Panc1 (cell line): ENCODE measurements at regions not wholly inside any gene's neighbourhood (a gene's known extent, or its start where the extent isn't known, plus 50 kb on each side); places are given as distances from the start of the nearest gene placed in this dataset.

Experiments used
- ATAC-seq: fragments of 200-7000 bp; cut with Tn5 transposase; 2 replicates; pipeline ENCODE4 v1.9.1; 2020; ENCODE audit warnings: mild to moderate bottlenecking, moderate library complexity
- BruUV-seq: library from RNA; stranded (reverse); fragments of 400-500 nt; replicated peaks from 2 replicates; lab custom pipeline; 2021; lab: Mats Ljungman, UMichigan
- CTCF ChIA-PET: fragments of 300-600 bp; sonication (Branson Sonifier 250); formaldehyde crosslinking; loops from one replicate; lab custom pipeline; 2022; ENCODE audit warnings: antibody characterized with exemption; lab: Charles Lee
- POLR2A ChIA-PET: fragments of 300-600 bp; sonication (Branson Sonifier 250); formaldehyde crosslinking; loops from one replicate; lab custom pipeline; 2022; ENCODE audit warnings: antibody characterized with exemption; lab: Charles Lee
- DNase-seq: peaks from one replicate; pipeline ENCODE4 v3.0.0-alpha.2; 2010; ENCODE audit warnings: low read depth, low spot score
- H3K27ac ChIP-seq: 2 replicates; pipeline ENCODE4 v1.5.1; 2011; ENCODE audit warnings: mild to moderate bottlenecking, low read length, inconsistent platforms
- H3K27me3 ChIP-seq: fragments of 200-500 bp; sonication (Bioruptor generic); 2 replicates; pipeline ENCODE4 v1.6.0; 2014; ENCODE audit warnings: low read length, inconsistent platforms; ENCODE audit not compliant: control insufficient read depth, insufficient read depth
- H3K36me3 ChIP-seq: fragments of 200-500 bp; sonication (Bioruptor generic); 2 replicates; pipeline ENCODE4 v1.5.1; 2014; ENCODE audit warnings: inconsistent platforms, mild to moderate bottlenecking, low read length, moderate library complexity; ENCODE audit not compliant: control insufficient read depth, insufficient read depth
- H3K4me1 ChIP-seq: 2 replicates; pipeline ENCODE4 v1.5.1; 2011; ENCODE audit warnings: inconsistent platforms, mild to moderate bottlenecking, low read length, moderate library complexity; ENCODE audit not compliant: control insufficient read depth, insufficient read depth
- H3K4me3 ChIP-seq, 2 experiments: 2 replicates each; pipeline ENCODE4 v1.5.1; 2011 to 2012; ENCODE audit warnings: low read depth in 2 of 2, low read length in 2 of 2, mild to moderate bottlenecking in 2 of 2, inconsistent platforms in 1 of 2, moderate library complexity in 1 of 2
- H3K9me3 ChIP-seq: fragments of 200-500 bp; sonication (Bioruptor generic); 2 replicates; pipeline ENCODE4 v1.5.1; 2014; ENCODE audit warnings: low read depth, mild to moderate bottlenecking, inconsistent platforms, low read length, moderate library complexity; ENCODE audit not compliant: control insufficient read depth, insufficient read depth
- POLR2AphosphoS5 ChIP-seq: IDR thresholded peaks from 2 replicates; pipeline ENCODE4 v1.6.1; 2012; ENCODE audit warnings: mild to moderate bottlenecking, low read depth, low read length, moderate library complexity
- SIN3A ChIP-seq: IDR thresholded peaks from 2 replicates; pipeline ENCODE4 v1.6.1; 2012; ENCODE audit warnings: low read depth, mild to moderate bottlenecking, low read length, moderate library complexity, borderline replicate concordance; ENCODE audit not compliant: insufficient read depth
- TCF7L2 ChIP-seq: IDR thresholded peaks from 2 replicates; pipeline ENCODE4 v1.6.1; 2011; ENCODE audit warnings: mild to moderate bottlenecking, low read depth, low read length, inconsistent platforms
- in situ Hi-C: cut with HindIII; loops from 2 replicates; pipeline ENCODE4 v1.10.0; 2016; ENCODE audit warnings: low sequenced_read_pairs, low pct_unique_long_range_greater_than_20kb
- intact Hi-C: fragments of 100-400 bp; cut with micrococcal nuclease; formaldehyde crosslinking; loops from one replicate; pipeline ENCODE4 v1.10.0; 2022; ENCODE audit not compliant: unreplicated experiment
- TF ChIP-seq, protein P1 (sequence below), 2 experiments: IDR thresholded peaks; 2 replicates each; pipeline ENCODE4 v1.6.1; 2011 to 2012; ENCODE audit warnings: low read depth in 2 of 2, control low read depth in 1 of 2, low read length in 1 of 2, mild to moderate bottlenecking in 1 of 2, moderate library complexity in 1 of 2; ENCODE audit not compliant: insufficient read depth in 1 of 2
- TF ChIP-seq, protein P2 (sequence below): fragments of 450-650 bp; IDR thresholded peaks from 2 replicates; pipeline ENCODE4 v1.5.1; 2017; ENCODE audit warnings: mild to moderate bottlenecking

DNA sequence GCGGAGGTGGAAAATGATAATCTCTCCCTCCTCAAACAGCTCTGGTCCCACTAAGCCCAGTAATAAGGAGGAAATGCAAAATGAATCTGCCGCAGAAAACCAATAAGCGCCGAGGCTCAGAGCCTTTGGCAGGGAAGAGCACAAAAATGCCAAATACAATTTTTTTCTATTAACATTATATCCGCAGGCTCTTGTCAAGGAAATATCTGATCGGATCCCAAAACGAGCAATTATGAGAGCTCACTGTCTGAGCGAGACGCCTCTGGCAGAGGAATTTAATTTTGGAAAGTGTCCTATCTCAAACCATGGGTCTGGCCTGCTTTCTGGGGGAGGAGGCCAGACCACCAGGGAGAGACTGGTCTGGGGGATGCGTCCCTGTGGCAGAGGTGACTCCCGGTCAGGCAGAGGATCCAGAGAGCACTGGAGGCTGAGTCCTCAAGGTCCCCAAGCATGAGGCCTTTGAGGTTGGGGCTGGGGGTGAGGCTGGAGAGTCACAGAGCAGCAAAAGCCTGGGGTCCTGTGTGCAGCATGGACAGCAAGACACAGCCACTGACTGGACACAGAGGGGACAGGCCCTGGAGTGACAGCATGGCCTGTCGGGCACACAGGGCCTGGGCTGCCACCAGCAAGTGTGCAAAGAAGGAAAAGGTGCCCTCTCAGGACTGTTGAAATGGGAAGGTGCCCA is 342.8 kb upstream of the SFSWAP start:
- DNase-seq (no peak), ATAC-seq (0 out of 2 replicates have a peak, but pooled peaks have one; percentile 15)
- TF ChIP-seq, protein P1, sequence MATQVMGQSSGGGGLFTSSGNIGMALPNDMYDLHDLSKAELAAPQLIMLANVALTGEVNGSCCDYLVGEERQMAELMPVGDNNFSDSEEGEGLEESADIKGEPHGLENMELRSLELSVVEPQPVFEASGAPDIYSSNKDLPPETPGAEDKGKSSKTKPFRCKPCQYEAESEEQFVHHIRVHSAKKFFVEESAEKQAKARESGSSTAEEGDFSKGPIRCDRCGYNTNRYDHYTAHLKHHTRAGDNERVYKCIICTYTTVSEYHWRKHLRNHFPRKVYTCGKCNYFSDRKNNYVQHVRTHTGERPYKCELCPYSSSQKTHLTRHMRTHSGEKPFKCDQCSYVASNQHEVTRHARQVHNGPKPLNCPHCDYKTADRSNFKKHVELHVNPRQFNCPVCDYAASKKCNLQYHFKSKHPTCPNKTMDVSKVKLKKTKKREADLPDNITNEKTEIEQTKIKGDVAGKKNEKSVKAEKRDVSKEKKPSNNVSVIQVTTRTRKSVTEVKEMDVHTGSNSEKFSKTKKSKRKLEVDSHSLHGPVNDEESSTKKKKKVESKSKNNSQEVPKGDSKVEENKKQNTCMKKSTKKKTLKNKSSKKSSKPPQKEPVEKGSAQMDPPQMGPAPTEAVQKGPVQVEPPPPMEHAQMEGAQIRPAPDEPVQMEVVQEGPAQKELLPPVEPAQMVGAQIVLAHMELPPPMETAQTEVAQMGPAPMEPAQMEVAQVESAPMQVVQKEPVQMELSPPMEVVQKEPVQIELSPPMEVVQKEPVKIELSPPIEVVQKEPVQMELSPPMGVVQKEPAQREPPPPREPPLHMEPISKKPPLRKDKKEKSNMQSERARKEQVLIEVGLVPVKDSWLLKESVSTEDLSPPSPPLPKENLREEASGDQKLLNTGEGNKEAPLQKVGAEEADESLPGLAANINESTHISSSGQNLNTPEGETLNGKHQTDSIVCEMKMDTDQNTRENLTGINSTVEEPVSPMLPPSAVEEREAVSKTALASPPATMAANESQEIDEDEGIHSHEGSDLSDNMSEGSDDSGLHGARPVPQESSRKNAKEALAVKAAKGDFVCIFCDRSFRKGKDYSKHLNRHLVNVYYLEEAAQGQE (IDR thresholded peaks at IDR 0.05; ENCODE audit: insufficient read depth in 1 of 2, low read depth in 2 of 2, low read length in 1 of 2), result no peak
- no peak for TF ChIP-seq SIN3A
- TF ChIP-seq, protein P2, sequence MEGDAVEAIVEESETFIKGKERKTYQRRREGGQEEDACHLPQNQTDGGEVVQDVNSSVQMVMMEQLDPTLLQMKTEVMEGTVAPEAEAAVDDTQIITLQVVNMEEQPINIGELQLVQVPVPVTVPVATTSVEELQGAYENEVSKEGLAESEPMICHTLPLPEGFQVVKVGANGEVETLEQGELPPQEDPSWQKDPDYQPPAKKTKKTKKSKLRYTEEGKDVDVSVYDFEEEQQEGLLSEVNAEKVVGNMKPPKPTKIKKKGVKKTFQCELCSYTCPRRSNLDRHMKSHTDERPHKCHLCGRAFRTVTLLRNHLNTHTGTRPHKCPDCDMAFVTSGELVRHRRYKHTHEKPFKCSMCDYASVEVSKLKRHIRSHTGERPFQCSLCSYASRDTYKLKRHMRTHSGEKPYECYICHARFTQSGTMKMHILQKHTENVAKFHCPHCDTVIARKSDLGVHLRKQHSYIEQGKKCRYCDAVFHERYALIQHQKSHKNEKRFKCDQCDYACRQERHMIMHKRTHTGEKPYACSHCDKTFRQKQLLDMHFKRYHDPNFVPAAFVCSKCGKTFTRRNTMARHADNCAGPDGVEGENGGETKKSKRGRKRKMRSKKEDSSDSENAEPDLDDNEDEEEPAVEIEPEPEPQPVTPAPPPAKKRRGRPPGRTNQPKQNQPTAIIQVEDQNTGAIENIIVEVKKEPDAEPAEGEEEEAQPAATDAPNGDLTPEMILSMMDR, result no peak
- no peak for TF ChIP-seq POLR2AphosphoS5
- no peak for TF ChIP-seq TCF7L2
- Histone ChIP-seq H3K9me3 (no peaks in the 10 kb centered on the region), H3K36me3 (no peaks in the 10 kb centered on the region), H3K4me1 (no peaks in the 10 kb centered on the region), H3K27me3 (peaks cover 8% of the 10 kb centered on the region; the same call in 1 of the 2 replicates), H3K4me3 (no peak overlapping the region), H3K27ac (no peak overlapping the region)
- in situ Hi-C loops, result no loop called here
- BruUV-seq, result no TSS peak
- intact Hi-C loops, result no loop called here
- ChIA-PET CTCF (no interaction called here), POLR2A (no interaction called here)

DNA sequence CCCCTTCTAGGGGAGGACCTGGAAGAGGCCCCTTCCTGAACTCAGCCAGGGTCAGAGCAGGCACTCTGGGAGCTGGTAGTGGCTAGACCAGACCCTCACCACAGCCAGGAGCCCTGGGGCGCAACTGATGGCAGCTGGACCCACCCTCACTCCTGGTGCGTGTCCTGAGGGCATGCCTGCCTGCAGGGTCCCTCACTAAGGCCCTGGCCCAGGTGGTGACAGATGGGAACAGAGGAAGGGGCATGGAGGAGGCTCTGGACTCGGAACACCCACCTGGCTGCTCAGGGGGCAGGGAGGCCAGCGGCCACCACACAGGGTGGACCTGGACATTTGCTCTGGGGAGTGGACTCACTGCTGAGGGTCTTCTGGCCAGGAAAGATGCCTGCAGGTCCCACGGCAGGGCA is 342.2 kb upstream of the SFSWAP start:
- Histone ChIP-seq H3K27ac (no peak overlapping the region), H3K27me3 (peaks cover 6% of the 10 kb centered on the region; the same call in 1 of the 2 replicates), H3K9me3 (no peaks in the 10 kb centered on the region), H3K36me3 (no peaks in the 10 kb centered on the region), H3K4me1 (no peaks in the 10 kb centered on the region), H3K4me3 (no peak overlapping the region)
- in situ Hi-C loops, result no loop called here
- no peak for ATAC-seq
- no peak for TF ChIP-seq TCF7L2
- no peak for TF ChIP-seq POLR2AphosphoS5
- TF ChIP-seq, protein P1 (IDR thresholded peaks at IDR 0.05; ENCODE audit: insufficient read depth in 1 of 2, low read depth in 2 of 2, low read length in 1 of 2), result no peak
- no peak for TF ChIP-seq SIN3A
- TF ChIP-seq, protein P2, result no peak
- DNase-seq, result no peak
- CTCF ChIA-PET, result no interaction called here
- POLR2A ChIA-PET, result no interaction called here
- intact Hi-C loops, result no loop called here
- no TSS peak for BruUV-seq
